ENCODE measurements at regions not wholly inside any gene's neighbourhood (a gene's known extent, or its start where the extent isn't known, plus 50 kb on each side); places are given as distances from the start of the nearest gene placed in this dataset.

DNA sequence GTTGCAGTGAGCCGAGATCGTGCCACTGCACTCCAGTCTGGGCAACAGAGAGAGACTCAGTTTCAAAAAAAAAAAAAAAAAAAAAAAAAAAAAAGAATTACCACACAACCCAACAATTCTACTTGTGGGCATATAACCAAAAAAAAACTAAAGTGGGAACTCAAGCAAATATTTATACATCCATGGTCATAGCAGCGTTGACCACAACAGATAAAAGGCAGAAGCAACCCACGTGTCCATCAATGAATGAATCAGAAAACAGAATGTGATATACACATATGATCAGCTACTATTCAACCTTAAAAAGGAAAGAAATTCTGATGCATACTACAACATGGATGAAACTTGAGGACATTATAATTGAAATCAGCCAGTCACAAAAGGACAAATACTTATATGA, 179.3 kb upstream of the NEBL start:
- TF ChIP-seq SIN3A (IDR thresholded peaks at IDR 0.05; ENCODE audit: borderline replicate concordance, insufficient read depth, low read length), result no peak
- no peak for TF ChIP-seq FOXP2 (optimal IDR thresholded peaks at IDR 0.05; ENCODE audit: borderline replicate concordance, extremely low read depth, extremely low read length, insufficient read depth)
- TF ChIP-seq TAF1 (IDR thresholded peaks at IDR 0.05; ENCODE audit: borderline replicate concordance, insufficient read depth, low read length), result no peak
- TF ChIP-seq, protein P1, sequence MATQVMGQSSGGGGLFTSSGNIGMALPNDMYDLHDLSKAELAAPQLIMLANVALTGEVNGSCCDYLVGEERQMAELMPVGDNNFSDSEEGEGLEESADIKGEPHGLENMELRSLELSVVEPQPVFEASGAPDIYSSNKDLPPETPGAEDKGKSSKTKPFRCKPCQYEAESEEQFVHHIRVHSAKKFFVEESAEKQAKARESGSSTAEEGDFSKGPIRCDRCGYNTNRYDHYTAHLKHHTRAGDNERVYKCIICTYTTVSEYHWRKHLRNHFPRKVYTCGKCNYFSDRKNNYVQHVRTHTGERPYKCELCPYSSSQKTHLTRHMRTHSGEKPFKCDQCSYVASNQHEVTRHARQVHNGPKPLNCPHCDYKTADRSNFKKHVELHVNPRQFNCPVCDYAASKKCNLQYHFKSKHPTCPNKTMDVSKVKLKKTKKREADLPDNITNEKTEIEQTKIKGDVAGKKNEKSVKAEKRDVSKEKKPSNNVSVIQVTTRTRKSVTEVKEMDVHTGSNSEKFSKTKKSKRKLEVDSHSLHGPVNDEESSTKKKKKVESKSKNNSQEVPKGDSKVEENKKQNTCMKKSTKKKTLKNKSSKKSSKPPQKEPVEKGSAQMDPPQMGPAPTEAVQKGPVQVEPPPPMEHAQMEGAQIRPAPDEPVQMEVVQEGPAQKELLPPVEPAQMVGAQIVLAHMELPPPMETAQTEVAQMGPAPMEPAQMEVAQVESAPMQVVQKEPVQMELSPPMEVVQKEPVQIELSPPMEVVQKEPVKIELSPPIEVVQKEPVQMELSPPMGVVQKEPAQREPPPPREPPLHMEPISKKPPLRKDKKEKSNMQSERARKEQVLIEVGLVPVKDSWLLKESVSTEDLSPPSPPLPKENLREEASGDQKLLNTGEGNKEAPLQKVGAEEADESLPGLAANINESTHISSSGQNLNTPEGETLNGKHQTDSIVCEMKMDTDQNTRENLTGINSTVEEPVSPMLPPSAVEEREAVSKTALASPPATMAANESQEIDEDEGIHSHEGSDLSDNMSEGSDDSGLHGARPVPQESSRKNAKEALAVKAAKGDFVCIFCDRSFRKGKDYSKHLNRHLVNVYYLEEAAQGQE (IDR thresholded peaks at IDR 0.05; ENCODE audit: insufficient read depth in 1 of 2, low read depth in 2 of 2, low read length in 2 of 2), result no peak
- no peak for TF ChIP-seq POLR2AphosphoS5 (IDR thresholded peaks at IDR 0.05; ENCODE audit: low read depth, low read length)

DNA sequence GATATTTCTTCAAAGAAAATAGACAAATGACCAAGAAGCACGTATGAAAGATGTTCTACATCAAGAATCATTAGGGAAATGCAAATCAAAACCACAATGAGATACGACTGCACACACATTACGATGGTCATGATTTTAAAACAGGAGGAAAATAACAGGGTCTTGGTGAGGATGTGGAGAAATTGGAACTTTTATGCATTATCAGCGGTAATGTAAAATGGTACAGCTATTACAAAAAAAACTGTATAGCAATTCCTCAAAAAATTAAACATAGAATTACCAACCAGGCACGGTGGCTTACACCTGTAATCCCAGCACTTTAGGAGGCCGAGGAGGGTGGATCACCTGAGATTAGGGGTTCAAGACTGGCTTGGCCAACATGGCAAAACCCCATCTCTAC, 178.8 kb upstream of the NEBL start:
- TF ChIP-seq, protein P1 (IDR thresholded peaks at IDR 0.05; ENCODE audit: insufficient read depth in 1 of 2, low read depth in 2 of 2, low read length in 2 of 2), result no peak
- TF ChIP-seq SIN3A (IDR thresholded peaks at IDR 0.05; ENCODE audit: borderline replicate concordance, insufficient read depth, low read length), result no peak

DNA sequence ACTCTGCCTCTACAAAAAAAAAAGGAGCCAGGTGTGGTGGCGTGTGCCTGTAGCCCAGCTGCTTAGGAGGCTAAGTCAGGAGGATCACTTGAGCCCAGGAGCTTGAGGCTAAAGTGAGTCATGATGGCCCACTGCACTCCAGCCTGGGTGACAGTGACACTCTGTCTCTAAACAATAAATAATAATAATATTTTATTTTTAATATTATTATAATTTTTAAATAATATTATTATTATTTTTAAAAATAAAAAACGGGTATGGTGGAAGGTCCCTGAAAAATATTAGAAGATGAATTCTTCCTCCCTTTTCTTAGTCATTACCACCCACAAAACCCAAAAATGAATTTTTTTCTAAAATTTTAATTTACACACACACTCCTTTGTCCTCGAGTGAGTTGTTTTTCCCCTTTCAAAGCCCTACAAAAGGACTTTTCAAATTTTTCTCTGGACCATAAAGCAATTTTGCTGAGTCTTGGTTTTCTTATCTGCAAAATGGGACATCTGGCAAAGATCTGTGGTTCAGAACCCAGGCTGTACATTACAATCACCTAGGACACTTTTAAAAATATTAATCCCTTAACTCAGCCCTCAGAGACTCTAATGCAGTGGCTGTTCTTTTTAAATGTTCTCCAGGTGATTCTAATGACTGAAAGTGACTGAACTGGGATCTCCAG, 174.0 kb upstream of the NEBL start:
- no peak for TF ChIP-seq FOXP2 (optimal IDR thresholded peaks at IDR 0.05; ENCODE audit: borderline replicate concordance, extremely low read depth, extremely low read length, insufficient read depth)
- no peak for TF ChIP-seq TAF1 (IDR thresholded peaks at IDR 0.05; ENCODE audit: borderline replicate concordance, insufficient read depth, low read length)
- TF ChIP-seq, protein P1 (IDR thresholded peaks at IDR 0.05; ENCODE audit: insufficient read depth in 1 of 2, low read depth in 2 of 2, low read length in 2 of 2), result no peak
- TF ChIP-seq SIN3A (IDR thresholded peaks at IDR 0.05; ENCODE audit: borderline replicate concordance, insufficient read depth, low read length), result no peak
- TF ChIP-seq POLR2AphosphoS5 (IDR thresholded peaks at IDR 0.05; ENCODE audit: low read depth, low read length), result no peak

GRCh38 chr10:21069929-21070700, 173.0 kb upstream of the NEBL start:
- TF ChIP-seq, protein P1 (IDR thresholded peaks at IDR 0.05; ENCODE audit: insufficient read depth in 1 of 2, low read depth in 2 of 2, low read length in 2 of 2), result no peak
- TF ChIP-seq SIN3A (IDR thresholded peaks at IDR 0.05; ENCODE audit: borderline replicate concordance, insufficient read depth, low read length) (no peak), FOXP2 (optimal IDR thresholded peaks at IDR 0.05; ENCODE audit: borderline replicate concordance, extremely low read depth, extremely low read length, insufficient read depth) (no peak), TAF1 (IDR thresholded peaks at IDR 0.05; ENCODE audit: borderline replicate concordance, insufficient read depth, low read length) (no peak), POLR2AphosphoS5 (IDR thresholded peaks at IDR 0.05; ENCODE audit: low read depth, low read length) (no peak)

Measured in PFSK-1 (cell line).